Germinal center (tissue), 1 donor: ENCODE measurements at regions not wholly inside any gene's neighbourhood (a gene's known extent, or its start where the extent isn't known, plus 50 kb on each side); places are given as distances from the start of the nearest gene placed in this dataset.
"Not testable (repeated sequence)": the region's sequence is repeated elsewhere in the genome, so short reads cannot be mapped to it uniquely, and the experiment has no call there.

Source experiments
- DNase-seq: peaks from one replicate; pipeline ENCODE4 v3.0.0; 2012; ENCODE audit warnings: mixed read lengths, low spot score

DNA sequence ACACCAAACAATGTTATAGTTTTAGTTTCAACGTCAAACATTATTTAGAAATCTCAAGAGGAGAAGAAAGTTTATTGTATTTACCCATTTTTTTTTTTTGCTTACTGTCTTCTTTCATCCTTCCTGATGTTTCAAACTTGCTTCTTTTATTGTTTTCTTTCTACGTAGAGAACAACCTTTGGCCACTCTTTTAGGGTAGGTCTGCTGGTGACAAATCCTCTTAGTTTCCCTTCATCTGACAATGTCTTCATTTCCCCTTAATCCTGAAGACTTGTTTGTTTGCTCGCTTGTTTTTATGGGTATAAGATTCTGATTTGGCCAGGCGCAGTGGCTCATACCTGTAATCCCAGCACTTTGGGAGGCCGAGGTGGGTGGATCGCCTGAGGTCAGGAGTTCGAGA is 89.1 kb downstream of the RHOU start:
- DNase-seq: no peak

DNA sequence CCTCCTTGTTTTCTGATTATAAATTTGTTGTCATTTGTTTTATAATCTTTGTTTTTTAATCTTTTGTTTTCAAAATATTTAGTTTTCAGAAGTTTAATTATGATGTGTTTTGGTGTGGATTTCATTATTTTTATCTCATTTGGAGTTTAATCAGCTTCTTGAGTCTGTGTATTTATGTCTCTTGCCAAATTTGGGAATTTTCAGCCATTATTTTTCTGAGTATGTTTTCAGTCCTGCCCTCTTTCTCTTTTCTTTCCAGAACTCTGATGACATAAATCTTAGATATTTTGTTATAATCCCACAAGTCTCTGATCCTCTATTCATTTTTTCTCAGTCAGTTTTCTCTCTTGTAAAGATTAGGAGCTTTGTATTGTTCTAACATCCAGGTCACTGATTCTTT is 89.8 kb downstream of the RHOU start:
- DNase-seq: no peak

DNA sequence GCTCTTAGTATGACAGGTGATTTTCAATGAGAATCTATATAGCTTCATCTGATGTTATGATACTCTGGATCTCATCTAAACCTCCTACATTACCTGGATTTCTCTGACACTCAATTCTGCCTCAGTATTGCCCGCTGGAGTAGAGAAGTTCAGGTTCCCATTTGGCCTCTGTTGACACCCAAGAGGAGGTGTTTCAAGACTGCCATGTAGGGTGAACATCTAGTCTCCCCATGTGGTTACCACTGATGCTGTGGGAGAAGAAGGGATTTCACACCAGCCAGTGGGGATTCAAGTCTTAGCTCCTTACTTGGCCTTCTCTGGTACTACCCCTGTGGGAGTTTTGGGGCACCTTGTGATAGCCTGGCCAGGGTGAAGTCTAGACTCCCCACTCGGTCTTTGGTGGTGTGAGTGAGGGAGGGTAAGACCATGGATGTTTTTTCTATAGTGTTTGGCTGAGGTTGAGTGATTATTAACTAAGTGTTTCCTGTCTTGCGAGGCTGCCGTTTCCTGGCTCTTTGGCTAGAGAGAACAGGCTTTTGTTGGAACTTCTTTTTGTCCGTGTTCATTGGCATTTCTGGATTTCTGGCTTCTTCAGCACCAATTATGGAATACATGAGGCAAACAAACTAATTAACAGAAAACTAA is 90.7 kb downstream of the RHOU start:
- no peak for DNase-seq

DNA sequence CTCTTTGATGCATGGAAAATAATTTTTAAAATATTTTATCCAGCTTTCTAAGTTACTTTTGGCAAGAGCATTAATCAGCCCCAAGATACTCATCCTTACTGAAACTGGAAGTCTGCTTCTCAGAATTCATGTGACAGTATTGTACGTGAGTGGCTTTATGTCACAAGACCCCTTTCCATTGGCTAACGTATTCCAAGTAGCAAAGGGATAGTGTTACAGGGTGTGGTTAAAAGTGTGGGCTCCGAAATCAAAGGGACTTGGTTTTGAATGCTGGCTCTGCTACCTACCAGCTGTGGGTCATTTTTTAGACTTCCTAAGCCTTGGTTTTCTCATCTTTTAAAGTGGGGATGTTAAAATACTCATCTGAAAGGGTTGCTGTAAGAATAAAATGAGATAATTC is 91.7 kb downstream of the RHOU start:
- no peak for DNase-seq

DNA sequence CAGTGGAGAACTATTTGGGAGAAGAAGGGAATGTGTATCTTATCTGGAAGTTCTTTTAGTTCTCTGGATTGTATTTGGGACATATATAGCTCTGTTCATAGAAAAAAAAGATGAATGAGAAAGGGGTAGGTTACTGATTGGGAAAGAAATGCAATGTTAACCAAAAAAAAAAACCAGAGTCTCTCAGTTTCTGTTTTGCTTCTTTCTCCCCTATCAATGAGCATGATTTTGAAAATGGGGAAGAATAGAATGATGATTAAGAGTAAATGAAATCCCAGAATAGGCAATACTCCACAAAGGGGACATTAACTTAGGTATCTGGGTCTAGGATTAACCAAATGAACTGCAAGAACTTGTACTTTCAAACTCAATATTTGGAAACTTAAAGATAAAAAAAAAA is 92.9 kb downstream of the RHOU start:
- DNase-seq: no peak

DNA sequence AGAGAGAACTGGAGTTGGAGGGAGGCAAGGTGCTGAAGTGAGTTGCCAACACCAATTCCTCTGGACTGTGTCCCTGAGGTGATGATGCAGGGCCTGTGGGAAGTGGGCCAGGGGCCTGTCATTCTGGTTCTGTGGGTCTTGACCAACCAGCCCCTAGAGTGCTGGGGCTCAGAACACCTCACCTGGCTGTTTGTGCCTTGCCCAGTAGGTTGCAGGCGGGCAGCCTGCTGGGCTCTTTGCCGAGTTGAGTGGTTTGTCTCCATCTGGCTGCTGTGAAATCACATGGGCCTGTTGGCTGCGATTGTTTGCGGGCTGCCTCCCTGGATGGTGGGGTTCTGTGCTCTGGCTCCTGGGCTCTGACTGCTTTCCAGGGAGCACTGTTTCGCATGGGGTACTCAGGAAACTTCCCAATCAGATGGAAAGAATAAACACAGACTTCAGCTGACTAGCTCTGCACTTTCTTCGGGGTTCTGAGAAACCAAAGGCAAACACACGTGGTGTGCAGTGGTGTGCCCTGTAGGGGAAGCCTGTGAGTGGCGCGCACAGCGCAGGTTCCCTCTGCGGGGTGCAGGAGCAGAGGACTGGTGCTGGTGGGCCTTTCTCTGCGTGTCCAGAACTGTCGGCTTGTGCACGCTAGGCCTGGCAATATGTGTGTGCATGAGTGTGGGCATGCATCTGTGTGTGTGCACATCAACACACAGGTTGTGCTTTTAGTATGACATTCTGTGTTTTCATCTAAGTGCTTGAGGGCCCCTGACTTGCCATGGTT is 95.1 kb downstream of the RHOU start:
- DNase-seq: no peak

DNA sequence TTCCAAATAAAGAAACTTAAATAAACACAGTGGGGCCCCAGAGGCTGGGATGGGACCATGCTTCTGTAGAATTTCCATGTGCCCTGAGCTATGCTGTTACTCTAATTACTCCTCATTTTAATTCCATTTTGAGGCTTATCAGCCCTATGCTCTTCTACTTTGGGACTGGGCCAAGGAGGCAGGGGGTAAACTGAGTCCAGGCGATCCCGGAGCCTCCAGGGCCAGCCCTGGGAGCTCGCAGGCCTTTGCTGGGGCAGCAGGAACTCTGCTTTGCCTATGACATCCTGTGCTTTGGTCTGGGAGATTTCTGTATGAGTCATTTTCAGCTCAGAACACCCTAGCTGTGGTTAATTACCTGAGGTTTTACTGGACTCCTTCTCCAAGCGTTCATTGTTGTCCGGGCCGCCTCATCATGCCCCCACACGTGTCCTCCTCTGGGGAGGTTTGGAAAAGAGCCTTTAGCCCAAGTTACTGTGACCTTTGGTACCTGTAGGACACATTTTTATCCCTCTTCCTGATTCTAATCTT is 95.7 kb downstream of the RHOU start:
- no peak for DNase-seq

DNA sequence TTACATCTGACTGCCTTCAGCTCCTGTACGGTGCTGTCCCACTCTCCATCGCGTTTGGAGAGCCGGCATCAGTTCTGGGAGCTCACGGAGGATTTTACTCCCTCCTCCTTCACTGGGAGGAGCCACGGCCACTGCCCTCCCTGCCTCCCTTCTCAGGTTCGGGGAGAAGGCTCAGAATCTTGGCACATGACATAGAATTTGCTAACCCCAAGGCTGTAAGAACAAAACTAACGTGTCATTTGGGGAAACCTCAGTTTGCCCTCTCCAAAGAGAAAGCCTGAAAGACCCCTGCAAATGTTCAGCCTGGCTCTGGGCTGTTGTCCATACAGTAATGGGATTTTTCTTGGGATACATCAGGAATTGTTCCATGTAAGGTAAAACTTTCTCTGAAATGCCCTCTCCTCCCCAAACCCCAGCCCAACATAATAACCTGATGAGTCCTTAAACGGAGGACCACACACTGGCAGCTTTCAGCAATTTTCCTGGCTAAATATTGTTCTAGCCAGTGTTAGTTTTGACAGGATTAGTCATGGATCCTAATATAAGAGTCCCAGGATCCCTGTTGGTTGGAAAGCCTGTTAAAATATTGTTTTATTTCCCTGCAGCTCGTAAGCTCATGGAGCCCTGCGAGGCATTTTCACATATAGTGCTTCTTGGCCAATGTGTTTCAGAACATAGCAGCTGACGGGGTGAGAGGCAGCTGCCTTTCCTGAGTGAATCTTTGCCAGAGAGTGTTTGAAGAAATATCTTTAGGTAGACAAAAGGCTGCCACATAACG is 98.8 kb downstream of the RHOU start:
- no peak for DNase-seq

DNA sequence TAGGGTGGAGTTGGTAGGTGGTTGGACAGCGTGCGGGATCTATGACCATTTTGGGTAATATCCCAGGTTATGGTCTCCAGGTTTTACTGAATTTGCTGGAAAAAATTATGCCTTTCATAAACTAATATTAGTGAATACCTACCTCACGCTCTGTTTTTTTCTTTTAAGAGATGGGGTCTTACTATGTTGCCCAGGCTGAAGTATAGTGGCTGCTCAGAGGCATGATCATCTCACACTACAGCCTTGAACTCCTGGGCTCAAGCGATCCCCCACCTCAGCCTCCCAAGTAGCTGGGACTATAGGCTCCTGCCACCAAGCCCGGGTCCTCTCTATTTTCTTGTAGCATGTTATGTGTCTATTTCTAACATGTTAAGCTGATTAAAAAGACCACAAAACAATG is 100.2 kb downstream of the RHOU start:
- no peak for DNase-seq

DNA sequence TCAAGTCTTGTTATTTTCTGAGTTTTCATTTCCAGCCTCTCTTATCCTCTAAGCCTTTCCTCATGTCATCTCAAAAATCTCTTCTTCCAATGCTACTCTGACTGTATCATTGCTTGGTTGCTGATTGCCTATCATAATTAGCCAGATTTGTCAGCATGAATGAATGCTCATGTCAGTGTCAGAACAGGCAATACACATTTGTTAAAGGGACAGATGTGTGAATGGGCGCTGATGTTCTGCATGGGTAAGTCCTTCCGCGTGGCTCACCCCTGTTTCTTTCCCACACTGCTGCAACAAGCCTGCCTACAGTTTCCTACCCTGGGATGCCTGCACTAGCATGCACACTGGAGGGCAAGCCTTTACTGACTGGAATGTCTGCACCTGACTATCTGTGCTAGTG is 100.6 kb downstream of the RHOU start:
- DNase-seq: no peak

DNA sequence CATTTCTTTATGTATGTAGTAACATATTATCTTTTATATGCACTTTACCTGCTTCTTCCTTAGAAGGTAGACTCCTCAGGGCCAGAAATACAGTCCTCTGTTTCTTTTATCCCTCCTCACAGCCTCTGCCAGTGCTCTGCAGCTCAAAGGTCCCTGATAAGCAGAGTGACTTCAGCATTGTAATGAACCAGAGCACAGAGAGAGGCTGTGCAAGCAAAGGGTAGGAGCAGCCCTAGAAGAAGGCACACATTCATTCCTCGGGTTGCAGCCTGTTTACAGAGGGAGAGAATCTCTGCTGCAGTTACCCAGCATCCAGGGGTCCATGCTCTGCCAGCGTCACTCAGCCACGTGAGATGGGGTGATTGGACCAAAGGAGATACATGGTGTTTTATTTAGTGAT is 101.1 kb downstream of the RHOU start:
- DNase-seq: no peak

DNA sequence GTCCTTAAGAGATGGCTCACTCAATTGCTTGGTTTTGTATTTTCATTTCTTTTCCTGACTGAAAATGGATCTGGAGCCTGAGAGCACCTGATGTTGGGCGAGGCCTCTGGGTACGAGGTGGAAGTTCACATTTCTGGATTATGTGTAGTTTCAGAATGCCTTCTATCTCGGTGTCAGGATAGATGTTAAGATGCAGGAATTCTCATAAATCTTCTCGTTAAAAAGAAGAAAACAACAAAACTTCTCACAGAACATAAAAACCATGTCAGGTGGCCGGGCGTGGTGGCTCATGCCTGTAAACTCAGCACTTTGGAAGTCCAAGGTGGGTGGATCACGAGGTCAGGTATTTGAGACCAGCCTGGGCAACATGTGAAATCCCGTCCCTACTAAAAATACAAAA is 101.8 kb downstream of the RHOU start:
- DNase-seq: no peak

DNA sequence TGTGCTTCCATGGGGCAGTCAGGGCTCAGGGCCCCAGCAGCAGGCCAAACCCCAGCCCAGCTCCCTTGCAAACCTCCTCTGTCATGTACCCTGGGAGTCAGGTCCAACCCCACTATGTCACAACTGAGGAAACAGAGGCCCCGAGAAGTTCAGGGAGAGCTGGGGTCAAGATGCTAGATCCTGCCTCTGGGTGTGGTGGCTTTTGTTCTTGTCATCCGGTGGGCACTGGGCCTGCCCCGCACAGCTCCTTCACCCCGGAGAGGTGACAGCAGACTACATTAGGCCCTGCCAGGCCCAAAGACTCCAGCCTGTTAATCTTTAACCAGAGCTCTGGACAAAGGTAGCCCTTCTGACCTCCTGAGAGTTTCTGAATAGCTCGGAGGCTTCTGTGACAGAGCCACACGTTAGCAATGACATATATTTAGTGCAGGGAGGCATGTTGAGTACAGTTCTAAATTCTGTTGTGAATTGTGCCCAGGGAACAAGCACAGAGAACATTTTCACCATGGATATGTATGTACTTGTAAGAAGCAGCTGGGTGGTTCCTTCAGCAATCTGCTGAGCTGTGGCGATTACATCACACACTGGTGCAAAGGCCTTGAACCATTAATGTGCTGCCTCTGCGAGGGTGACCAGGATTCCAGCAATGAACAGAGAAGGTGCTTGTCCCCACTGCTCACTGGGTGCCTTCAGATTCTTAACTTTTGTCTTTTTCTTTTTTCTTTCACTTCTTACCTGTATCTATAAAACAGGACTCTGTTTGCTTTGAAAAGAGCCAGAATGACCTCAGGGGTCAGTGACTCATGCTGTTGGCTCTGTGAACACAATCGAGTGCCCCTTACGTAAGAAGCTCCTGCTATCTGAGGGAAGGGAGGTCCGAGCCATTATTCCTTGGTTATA is 102.8 kb downstream of the RHOU start:
- DNase-seq: no peak

DNA sequence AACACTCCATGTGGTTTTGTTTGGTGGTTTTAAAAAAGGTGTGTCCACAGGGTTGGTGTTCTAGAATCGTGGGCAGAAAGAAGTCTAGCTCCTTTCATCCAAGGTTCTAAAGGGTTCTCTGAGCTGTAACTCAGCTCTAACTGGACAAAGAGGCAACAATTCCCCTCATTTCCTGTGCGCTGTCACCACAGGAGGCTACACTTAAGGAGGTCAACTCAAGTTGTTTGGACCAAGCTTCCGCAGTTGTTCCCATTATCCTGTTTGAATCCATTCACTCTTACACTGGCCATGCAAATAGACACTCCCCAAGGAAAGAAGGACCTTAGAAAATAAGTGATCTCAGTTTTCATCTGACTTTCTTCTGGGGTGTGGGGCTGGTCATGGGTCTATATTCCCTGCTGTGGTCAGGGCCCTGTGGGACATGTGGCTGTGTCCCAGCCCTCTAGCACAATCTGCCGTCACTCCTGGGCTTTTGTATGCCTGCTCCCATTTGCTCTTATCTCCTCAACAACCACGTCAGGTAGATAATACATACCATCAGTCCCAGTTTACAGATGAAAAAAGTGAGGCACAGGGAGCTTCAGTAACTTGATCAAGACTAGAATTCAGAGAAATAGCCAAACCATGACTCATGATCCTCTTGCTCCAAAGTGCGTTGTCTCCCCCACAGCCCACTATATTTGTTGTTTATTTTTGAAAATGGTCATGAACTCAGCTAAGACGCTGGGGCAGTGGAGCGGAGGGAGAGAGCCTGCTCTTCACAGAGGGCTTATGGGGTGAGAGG is 103.6 kb downstream of the RHOU start:
- no peak for DNase-seq

DNA sequence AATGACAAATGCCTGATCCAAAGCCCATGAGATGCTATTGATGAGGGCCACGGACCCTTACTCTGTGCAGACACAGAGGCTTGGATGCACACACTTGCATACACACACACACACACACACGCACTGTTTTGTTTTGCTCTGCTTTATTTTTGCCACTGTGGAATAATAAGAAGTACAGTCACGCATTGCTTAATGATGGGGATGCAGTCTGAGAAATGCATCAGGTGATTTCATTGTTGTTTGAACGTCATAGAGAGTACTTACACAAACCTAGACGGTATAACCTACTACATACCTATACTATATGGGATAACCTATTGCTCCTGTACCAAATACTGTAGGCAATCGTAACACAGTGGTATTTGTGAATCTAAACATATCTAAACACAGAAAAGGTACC is 104.4 kb downstream of the RHOU start:
- DNase-seq: no peak

DNA sequence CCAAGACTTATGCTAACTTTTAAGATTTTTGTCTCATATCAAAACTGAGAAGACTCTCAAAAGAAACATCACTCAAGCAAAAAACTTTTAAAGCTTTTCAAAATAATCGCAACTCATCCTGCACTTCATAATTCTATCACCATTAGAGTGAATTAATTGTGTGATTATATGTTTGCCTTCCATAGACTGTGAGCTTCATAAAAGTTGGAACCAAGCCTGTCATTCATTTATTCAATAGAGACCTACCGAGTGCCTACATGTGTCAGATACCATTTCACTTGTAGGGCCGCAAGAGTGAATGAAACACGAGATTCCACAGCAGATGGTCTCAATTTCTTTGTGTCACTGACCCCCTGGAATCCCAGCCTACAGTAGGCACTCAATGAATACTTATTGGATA is 106.4 kb downstream of the RHOU start:
- DNase-seq: no peak

DNA sequence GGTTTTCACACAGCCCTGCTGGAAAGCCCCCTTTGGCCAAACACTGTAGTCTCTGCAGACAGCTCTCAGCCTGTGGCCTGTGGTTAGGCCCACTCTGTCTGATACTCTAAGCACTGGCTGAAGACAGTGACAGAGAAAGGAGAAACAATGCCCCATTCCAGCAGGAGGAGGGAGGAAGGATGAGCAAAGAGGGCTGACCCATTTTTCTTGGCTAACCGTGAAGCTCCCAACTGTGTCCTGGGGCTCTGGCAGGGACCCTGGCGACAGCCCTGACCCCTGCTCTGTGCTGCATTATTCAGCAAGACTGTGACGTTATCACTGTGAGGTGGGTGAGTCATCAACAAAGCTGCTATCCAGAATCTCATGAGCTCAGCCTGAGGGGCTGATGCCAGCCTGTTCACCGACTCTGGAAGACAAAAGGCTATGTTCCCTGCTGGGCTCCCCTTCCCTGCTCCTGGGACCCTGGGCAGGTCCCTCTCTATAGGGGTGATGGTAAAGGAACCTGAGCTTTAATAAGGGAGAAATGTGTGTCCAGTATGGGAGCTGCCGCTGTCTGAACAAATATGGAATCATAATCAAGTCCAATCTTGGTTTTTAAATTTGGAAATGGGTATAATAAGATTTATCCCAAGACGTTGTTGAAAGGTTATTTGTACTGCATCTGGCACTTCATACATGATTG is 107.0 kb downstream of the RHOU start:
- DNase-seq: no peak

DNA sequence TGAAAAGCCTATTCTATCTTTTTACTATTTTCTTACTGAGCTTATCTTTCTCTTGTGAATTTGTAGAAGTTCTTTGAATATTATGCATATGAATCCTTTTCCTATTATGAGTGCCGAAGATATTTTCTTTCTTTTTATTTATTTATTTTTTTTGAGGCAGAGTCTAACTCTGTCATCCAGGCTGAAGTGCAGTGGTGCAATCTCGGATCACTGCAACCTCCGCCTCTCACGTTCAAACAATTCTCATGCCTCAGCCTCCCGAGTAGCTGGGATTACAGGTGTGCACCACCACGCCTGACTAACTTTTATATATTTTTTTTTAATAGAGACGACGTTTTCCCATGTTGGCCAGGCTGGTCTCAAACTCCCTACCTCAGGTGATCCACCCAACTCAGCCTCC is 109.8 kb downstream of the RHOU start:
- no peak for DNase-seq

DNA sequence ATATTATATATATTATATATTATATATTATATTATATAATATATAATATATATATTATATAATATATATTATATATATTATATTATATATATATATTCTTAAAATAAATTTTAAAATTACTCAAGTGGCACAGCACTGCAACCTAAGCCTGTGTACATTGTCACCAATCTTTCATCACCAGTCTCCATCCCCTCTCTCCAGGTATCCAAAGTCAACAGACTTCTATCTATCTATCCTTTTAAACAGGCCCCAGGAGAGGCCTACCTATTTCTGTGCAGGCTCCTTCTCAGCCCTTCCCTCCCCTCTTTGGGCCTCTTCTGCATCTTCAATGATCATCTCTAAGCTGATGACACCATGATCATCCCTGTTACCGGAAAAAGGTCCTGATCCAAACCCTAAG is 111.7 kb downstream of the RHOU start:
- no peak for DNase-seq

DNA sequence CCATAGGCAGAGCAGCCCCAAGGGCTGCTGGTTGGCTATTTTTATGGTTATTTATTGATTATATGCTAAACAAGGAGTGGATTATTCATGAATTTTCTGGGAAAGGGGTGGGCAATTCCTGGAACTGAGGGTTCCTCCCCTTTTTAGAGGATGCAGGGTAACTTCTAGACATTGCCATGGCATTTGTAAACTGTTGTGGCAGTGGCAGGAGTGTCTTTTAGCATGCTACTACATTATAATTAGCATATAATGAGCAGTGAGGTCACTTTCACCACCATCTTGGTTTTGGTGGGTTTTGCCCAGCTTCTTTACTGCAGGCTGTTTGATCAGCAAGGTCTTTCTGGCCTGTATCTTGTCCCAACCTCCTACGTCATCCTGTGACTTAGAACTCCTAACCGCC is 112.2 kb downstream of the RHOU start:
- not testable (repeated sequence) for DNase-seq

DNA sequence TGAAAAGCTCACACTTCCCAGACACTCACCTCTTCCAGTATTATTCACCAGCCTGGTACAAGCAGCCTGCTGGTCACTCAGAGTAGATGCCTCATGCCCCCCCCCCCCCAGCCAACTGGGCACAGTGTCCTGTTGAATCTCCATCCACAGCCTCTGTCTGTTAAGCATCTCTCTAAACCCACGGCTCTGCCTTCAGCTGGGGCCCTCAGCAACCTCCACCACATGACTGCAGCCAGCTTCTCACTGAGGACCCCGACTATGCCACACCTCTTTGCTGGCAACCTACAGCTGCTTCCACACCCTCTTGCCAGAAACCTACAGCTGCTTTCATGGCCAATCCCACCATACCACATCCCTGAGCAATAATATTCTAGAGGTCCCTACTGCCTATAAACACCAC is 113.1 kb downstream of the RHOU start:
- no peak for DNase-seq
